Fibroblast of lung (primary cell): ENCODE measurements at regions not wholly inside any gene's neighbourhood (a gene's known extent, or its start where the extent isn't known, plus 50 kb on each side); places are given as distances from the start of the nearest gene placed in this dataset.
A peak's percentile ranks its signal among the peaks of the same experiment; 100 is the strongest.

Experiments
- DNase-seq, 2 donors: peaks; one replicate each; pipeline versions ENCODE4 v3.0.0 to v3.0.0-alpha.2; 2010; ENCODE audit warnings: low read depth in 2 of 2
- H2AFZ ChIP-seq: 2 replicates; pipeline ENCODE4 v1.5.1; 2012; ENCODE audit warnings: low read length, control low read depth, inconsistent platforms
- H3K27ac ChIP-seq: 2 replicates; pipeline ENCODE4 v1.5.1; 2011; ENCODE audit warnings: low read length, control low read depth; ENCODE audit not compliant: insufficient read depth
- H3K27me3 ChIP-seq: 2 replicates; pipeline ENCODE4 v1.5.1; 2011; ENCODE audit warnings: mild to moderate bottlenecking, low read length; ENCODE audit not compliant: control insufficient read depth, insufficient read depth
- H3K36me3 ChIP-seq: 2 replicates; pipeline ENCODE4 v1.5.1; 2011; ENCODE audit warnings: low read length; ENCODE audit not compliant: control insufficient read depth, insufficient read depth
- H3K4me1 ChIP-seq: 2 replicates; pipeline ENCODE4 v1.5.1; 2011; ENCODE audit warnings: low read length; ENCODE audit not compliant: control insufficient read depth, insufficient read depth; ENCODE audit errors: extremely low read depth
- H3K4me2 ChIP-seq: 2 replicates; pipeline ENCODE4 v1.5.1; 2011; ENCODE audit warnings: low read length, control low read depth; ENCODE audit not compliant: insufficient read depth; ENCODE audit errors: extremely low read depth
- H3K4me3 ChIP-seq, 4 experiments: fragments of 200-600 bp in 1 of 4; sonication (generic) in 1 of 4; replicated peaks in 1 of 4; 2 replicates each; pipeline ENCODE4 v1.5.1; 2011 to 2016; ENCODE audit warnings: low read length in 4 of 4, low read depth in 3 of 4, mild to moderate bottlenecking in 3 of 4, control low read depth in 2 of 4, inconsistent platforms in 1 of 4, mixed read lengths in 1 of 4; ENCODE audit not compliant: insufficient read depth in 1 of 4; ENCODE audit errors: control extremely low read depth in 1 of 4
- H3K79me2 ChIP-seq: 2 replicates; pipeline ENCODE4 v1.5.1; 2012; ENCODE audit warnings: mild to moderate bottlenecking, low read length, inconsistent platforms; ENCODE audit not compliant: control insufficient read depth, insufficient read depth
- H3K9ac ChIP-seq: 2 replicates; pipeline ENCODE4 v1.5.1; 2011; ENCODE audit warnings: mild to moderate bottlenecking, low read length, control low read depth; ENCODE audit not compliant: insufficient read depth
- H3K9me3 ChIP-seq: 2 replicates; pipeline ENCODE4 v1.5.1; 2012; ENCODE audit warnings: low read depth, low read length; ENCODE audit not compliant: control insufficient read depth, insufficient read depth
- H4K20me1 ChIP-seq: 2 replicates; pipeline ENCODE4 v1.5.1; 2011; ENCODE audit warnings: low read length; ENCODE audit not compliant: control insufficient read depth, insufficient read depth; ENCODE audit errors: extremely low read depth
- EZH2 ChIP-seq: IDR thresholded peaks from 2 replicates; pipeline ENCODE4 v1.5.1; 2012; ENCODE audit warnings: low read length, control low read depth, mild to moderate bottlenecking; ENCODE audit errors: missing control alignments
- TF ChIP-seq, protein P1 (sequence below), 2 donors: IDR thresholded peaks in 1 of 2; conservative IDR thresholded peaks in 1 of 2; 1 replicate in 1 of 2; 2 replicates in 1 of 2; pipeline ENCODE4 v1.5.1; 2011 to 2012; ENCODE audit warnings: low read length in 2 of 2, control low read depth in 1 of 2, inconsistent platforms in 1 of 2, low read depth in 1 of 2, mild to moderate bottlenecking in 1 of 2

- Histone ChIP-seq H3K27me3 (no peaks in the 10 kb centered on the region), H3K4me2 (no peak overlapping the region), H3K9ac (no peak overlapping the region), H3K4me1 (no peaks in the 10 kb centered on the region), H3K79me2 (no peaks in the 10 kb centered on the region), H3K36me3 (no peaks in the 10 kb centered on the region), H2AFZ (no peak overlapping the region), H3K27ac (no peak overlapping the region), H3K9me3 (no peaks in the 10 kb centered on the region), H4K20me1 (no peaks in the 10 kb centered on the region), H3K4me3 (no peak overlapping the region)
- no peak for TF ChIP-seq EZH2
- TF ChIP-seq, protein P1, sequence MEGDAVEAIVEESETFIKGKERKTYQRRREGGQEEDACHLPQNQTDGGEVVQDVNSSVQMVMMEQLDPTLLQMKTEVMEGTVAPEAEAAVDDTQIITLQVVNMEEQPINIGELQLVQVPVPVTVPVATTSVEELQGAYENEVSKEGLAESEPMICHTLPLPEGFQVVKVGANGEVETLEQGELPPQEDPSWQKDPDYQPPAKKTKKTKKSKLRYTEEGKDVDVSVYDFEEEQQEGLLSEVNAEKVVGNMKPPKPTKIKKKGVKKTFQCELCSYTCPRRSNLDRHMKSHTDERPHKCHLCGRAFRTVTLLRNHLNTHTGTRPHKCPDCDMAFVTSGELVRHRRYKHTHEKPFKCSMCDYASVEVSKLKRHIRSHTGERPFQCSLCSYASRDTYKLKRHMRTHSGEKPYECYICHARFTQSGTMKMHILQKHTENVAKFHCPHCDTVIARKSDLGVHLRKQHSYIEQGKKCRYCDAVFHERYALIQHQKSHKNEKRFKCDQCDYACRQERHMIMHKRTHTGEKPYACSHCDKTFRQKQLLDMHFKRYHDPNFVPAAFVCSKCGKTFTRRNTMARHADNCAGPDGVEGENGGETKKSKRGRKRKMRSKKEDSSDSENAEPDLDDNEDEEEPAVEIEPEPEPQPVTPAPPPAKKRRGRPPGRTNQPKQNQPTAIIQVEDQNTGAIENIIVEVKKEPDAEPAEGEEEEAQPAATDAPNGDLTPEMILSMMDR (conservative IDR thresholded peaks at IDR 0.05 in 1 of 2, IDR thresholded peaks at IDR 0.05 in 1 of 2; ENCODE audit: low read depth in 1 of 2, low read length in 2 of 2) = no peak
- no peak for DNase-seq
Observed at GRCh38 chr9:73095425-73095824, 56.2 kb upstream of the ANXA1 start.

- peak overlapping the region; percentile 77 for H2AFZ ChIP-seq
Observed at GRCh38 chr9:73093740-73094379, 57.8 kb upstream of the ANXA1 start.

GRCh38 chr9:73093016-73093739 is 58.5 kb upstream of the ANXA1 start:
- Histone ChIP-seq H3K79me2 (no peaks in the 10 kb centered on the region), H3K4me2 (peak overlapping the region; percentile 87), H3K9me3 (no peaks in the 10 kb centered on the region), H3K27me3 (no peaks in the 10 kb centered on the region), H3K27ac (no peak overlapping the region), H3K4me3 (peak overlapping the region in 1 of 4 experiments; percentile 42), H3K9ac (no peak overlapping the region), H3K36me3 (no peaks in the 10 kb centered on the region), H2AFZ (peak overlapping the region; percentile 77), H3K4me1 (no peaks in the 10 kb centered on the region), H4K20me1 (no peaks in the 10 kb centered on the region)
- TF ChIP-seq, protein P1 (conservative IDR thresholded peaks at IDR 0.05 in 1 of 2, IDR thresholded peaks at IDR 0.05 in 1 of 2; ENCODE audit: low read depth in 1 of 2, low read length in 2 of 2) = no peak
- no peak for TF ChIP-seq EZH2
- no peak for DNase-seq

More at GRCh38 chr9:73093740-73094379, 57.8 kb upstream of the ANXA1 start:
- H3K36me3 ChIP-seq = no peaks in the 10 kb centered on the region
- no peaks in the 10 kb centered on the region for H3K4me1 ChIP-seq
- peak overlapping the region; percentile 87 for H3K4me2 ChIP-seq
- DNase-seq = peak; percentile 8 to 45
- H3K79me2 ChIP-seq = no peaks in the 10 kb centered on the region
- peak overlapping the region; percentile 28 to 46 (median 40) for H3K4me3 ChIP-seq
- H3K9me3 ChIP-seq = no peaks in the 10 kb centered on the region
- H3K9ac ChIP-seq = no peak overlapping the region
- H3K27ac ChIP-seq = no peak overlapping the region
- TF ChIP-seq, protein P1 (conservative IDR thresholded peaks at IDR 0.05 in 1 of 2, IDR thresholded peaks at IDR 0.05 in 1 of 2; ENCODE audit: low read depth in 1 of 2, low read length in 2 of 2) = no peak
- TF ChIP-seq EZH2 = no peak
- no peaks in the 10 kb centered on the region for H4K20me1 ChIP-seq
- H3K27me3 ChIP-seq = no peaks in the 10 kb centered on the region
